Memory B cell (primary cell): ENCODE measurements at regions not wholly inside any gene's neighbourhood (a gene's known extent, or its start where the extent isn't known, plus 50 kb on each side); places are given as distances from the start of the nearest gene placed in this dataset.
"Not testable (repeated sequence)": the region's sequence is repeated elsewhere in the genome, so short reads cannot be mapped to it uniquely, and the experiment has no call there.

Experiments used
- ATAC-seq: fragments of 150-1000 bp; cut with Tn5 transposase; 2 replicates; pipeline ENCODE4 v1.10.0; 2021; ENCODE audit warnings: low read depth, mild to moderate bottlenecking, moderate library complexity
- DNase-seq, 2 donors: peaks; one replicate each; pipeline ENCODE4 v3.0.0; 2022; ENCODE audit warnings: low spot score in 2 of 2
- H3K27ac Mint-ChIP-seq: one replicate; pipeline ENCODE4 v1.8.0; 2022; ENCODE audit warnings: mild to moderate bottlenecking, moderate library complexity, mixed read lengths
- H3K27me3 Mint-ChIP-seq: one replicate; pipeline ENCODE4 v1.8.0; 2022; ENCODE audit warnings: mixed read lengths
- H3K36me3 Mint-ChIP-seq: one replicate; pipeline ENCODE4 v1.8.0; 2022; ENCODE audit warnings: mild to moderate bottlenecking, mixed read lengths
- H3K4me1 Mint-ChIP-seq: one replicate; pipeline ENCODE4 v1.8.0; 2022; ENCODE audit warnings: mixed read lengths
- H3K4me3 Mint-ChIP-seq: one replicate; pipeline ENCODE4 v1.8.0; 2022; ENCODE audit warnings: mild to moderate bottlenecking, moderate library complexity, mixed read lengths
- H3K9me3 Mint-ChIP-seq: one replicate; pipeline ENCODE4 v1.8.0; 2022; ENCODE audit warnings: mixed read lengths

DNA sequence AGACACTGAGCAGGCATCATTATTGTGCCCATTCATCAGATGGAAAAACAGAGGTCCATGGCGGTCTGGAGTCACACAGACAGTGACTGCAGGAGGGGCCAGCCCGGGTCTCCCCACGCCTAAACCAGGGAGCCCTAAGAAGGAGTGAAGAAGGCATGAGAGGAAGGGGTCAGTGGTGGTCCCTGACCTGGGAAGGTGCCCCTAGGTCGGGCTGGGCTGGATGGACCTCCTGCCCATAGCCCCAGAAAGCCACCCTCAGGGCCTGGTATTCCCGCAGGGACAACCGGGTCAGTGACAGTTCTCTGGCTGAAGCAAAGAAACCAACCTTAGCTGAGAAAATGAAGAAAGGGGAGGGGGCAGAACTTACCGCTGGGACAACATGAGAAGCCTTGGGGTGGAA, 163.4 kb upstream of the C1orf174 start:
- no peak overlapping the region for H3K27ac Mint-ChIP-seq

GRCh38 chr1:4064150-4064889, 164.2 kb upstream of the C1orf174 start:
- H3K9me3 Mint-ChIP-seq, result no peaks in the 10 kb centered on the region

More for the DNA sequence above, 163.4 kb upstream of the C1orf174 start:
- Mint-ChIP-seq H3K36me3 (no peaks in the 10 kb centered on the region), H3K27me3 (no peaks in the 10 kb centered on the region), H3K4me3 (no peak overlapping the region), H3K9me3 (no peaks in the 10 kb centered on the region), H3K4me1 (no peaks in the 10 kb centered on the region)
- no peak for ATAC-seq
- DNase-seq, result no peak

DNA sequence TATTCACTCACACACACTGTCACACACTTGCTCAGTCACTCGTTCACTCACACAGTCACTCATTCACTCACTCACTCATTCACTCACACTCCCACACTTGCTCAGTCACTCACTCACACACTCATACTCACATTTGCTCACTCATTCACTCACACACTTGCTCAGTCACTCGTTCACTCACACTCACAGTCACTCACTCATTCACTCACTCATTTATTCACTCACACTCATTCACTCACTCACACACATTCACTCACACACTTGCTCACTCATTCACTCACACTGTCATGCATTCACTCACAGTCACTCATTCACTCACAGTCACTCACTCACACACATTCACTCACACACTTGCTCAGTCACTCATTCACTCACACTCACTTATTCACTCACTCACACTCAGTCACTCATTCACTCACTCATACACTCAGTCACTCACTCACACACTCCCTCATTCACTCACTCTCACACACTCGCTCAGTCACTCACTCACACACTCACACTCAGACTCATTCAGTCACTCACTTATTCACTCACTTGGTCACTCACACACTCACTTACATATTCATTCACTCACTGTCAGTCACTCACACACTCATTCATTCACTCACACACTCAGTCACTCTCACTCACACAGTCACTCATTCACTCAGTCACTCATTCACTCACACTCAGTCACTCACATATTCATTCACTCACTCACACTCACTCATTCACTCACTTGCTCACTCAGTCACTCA, 167.0 kb upstream of the C1orf174 start:
- Mint-ChIP-seq H3K27ac (no peak overlapping the region), H3K27me3 (peaks cover 5% of the 10 kb centered on the region), H3K4me3 (no peak overlapping the region), H3K36me3 (no peaks in the 10 kb centered on the region), H3K9me3 (no peaks in the 10 kb centered on the region), H3K4me1 (no peaks in the 10 kb centered on the region)
- ATAC-seq, result no peak
- DNase-seq, result no peak

More at GRCh38 chr1:4064150-4064889, 164.2 kb upstream of the C1orf174 start:
- ATAC-seq, result no peak
- Mint-ChIP-seq H3K4me1 (no peaks in the 10 kb centered on the region), H3K27ac (no peak overlapping the region), H3K4me3 (no peak overlapping the region), H3K36me3 (no peaks in the 10 kb centered on the region), H3K27me3 (no peaks in the 10 kb centered on the region)
- DNase-seq, result no peak

DNA sequence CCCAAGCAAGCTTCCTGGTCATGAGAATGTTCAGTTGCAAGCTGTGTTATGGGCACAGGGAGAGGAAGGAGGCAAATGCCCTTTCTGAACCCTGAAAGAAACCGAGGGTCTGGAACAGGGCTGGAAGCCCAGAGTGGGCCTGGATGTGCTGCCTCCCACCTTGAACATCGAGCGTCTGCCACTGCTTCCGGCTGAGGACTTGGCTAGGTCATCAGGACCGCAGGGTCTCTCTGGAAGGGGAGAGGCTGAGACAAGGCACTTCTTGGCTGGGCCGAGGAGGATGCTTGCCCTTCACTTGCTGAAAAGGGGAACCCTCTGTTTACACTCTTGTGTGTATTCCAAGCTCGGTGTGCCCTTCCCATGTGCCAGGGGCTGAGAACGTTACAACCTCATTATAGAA, 168.0 kb upstream of the C1orf174 start:
- H3K27ac Mint-ChIP-seq, result no peak overlapping the region
- DNase-seq (no peak), ATAC-seq (no peak)
- H3K36me3 Mint-ChIP-seq, result peaks cover 2% of the 10 kb centered on the region
- peaks cover 2% of the 10 kb centered on the region for H3K4me1 Mint-ChIP-seq
- peaks cover 7% of the 10 kb centered on the region for H3K27me3 Mint-ChIP-seq
- H3K9me3 Mint-ChIP-seq, result no peaks in the 10 kb centered on the region
- no peak overlapping the region for H3K4me3 Mint-ChIP-seq

- Mint-ChIP-seq H3K4me3 (no peak overlapping the region), H3K36me3 (peaks cover 2% of the 10 kb centered on the region), H3K9me3 (no peaks in the 10 kb centered on the region), H3K27me3 (peaks cover 9% of the 10 kb centered on the region), H3K4me1 (peaks cover 4% of the 10 kb centered on the region), H3K27ac (no peak overlapping the region)
- ATAC-seq (no peak), DNase-seq (no peak)
Observed at GRCh38 chr1:4071653-4072052, 171.6 kb upstream of the C1orf174 start.

- peaks cover 9% of the 10 kb centered on the region for H3K27me3 Mint-ChIP-seq
Observed at GRCh38 chr1:4072481-4073153, 172.5 kb upstream of the C1orf174 start.

GRCh38 chr1:4075436-4076225, 175.6 kb upstream of the C1orf174 start:
- Mint-ChIP-seq H3K27me3 (peaks cover 11% of the 10 kb centered on the region), H3K4me1 (peaks cover 4% of the 10 kb centered on the region), H3K4me3 (no peak overlapping the region), H3K27ac (no peak overlapping the region), H3K36me3 (peaks cover 2% of the 10 kb centered on the region), H3K9me3 (peaks cover 4% of the 10 kb centered on the region)
- ATAC-seq (no peak), DNase-seq (no peak)

More at GRCh38 chr1:4072481-4073153, 172.5 kb upstream of the C1orf174 start:
- Mint-ChIP-seq H3K27ac (no peak overlapping the region), H3K9me3 (no peaks in the 10 kb centered on the region), H3K4me1 (peaks cover 4% of the 10 kb centered on the region), H3K36me3 (peaks cover 2% of the 10 kb centered on the region), H3K4me3 (no peak overlapping the region)
- ATAC-seq (no peak), DNase-seq (no peak)

DNA sequence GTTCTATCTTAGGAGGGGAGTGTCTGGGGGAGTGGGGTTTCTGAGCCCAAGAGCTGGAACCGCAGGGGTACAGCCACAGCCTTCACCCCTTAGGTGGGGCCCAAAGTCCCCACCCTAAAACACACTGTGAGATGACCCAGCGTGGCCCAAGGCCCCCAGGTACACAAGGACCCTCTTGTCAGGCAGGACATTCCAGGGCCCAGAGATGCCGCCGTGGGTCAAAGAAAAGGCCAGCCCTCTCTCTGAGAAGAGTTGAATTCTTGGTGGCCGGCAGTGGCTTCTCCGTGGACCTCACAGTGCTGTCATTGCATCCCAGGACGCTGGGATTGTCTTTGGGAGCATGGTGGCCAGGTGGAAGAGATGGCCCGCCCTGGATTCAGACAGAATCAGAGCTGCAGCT, 176.3 kb upstream of the C1orf174 start:
- ATAC-seq, result no peak
- DNase-seq, result no peak
- H3K36me3 Mint-ChIP-seq, result peaks cover 2% of the 10 kb centered on the region
- no peak overlapping the region for H3K4me3 Mint-ChIP-seq
- H3K4me1 Mint-ChIP-seq, result peaks cover 4% of the 10 kb centered on the region
- peaks cover 13% of the 10 kb centered on the region for H3K27me3 Mint-ChIP-seq
- peaks cover 7% of the 10 kb centered on the region for H3K9me3 Mint-ChIP-seq
- H3K27ac Mint-ChIP-seq, result no peak overlapping the region

DNA sequence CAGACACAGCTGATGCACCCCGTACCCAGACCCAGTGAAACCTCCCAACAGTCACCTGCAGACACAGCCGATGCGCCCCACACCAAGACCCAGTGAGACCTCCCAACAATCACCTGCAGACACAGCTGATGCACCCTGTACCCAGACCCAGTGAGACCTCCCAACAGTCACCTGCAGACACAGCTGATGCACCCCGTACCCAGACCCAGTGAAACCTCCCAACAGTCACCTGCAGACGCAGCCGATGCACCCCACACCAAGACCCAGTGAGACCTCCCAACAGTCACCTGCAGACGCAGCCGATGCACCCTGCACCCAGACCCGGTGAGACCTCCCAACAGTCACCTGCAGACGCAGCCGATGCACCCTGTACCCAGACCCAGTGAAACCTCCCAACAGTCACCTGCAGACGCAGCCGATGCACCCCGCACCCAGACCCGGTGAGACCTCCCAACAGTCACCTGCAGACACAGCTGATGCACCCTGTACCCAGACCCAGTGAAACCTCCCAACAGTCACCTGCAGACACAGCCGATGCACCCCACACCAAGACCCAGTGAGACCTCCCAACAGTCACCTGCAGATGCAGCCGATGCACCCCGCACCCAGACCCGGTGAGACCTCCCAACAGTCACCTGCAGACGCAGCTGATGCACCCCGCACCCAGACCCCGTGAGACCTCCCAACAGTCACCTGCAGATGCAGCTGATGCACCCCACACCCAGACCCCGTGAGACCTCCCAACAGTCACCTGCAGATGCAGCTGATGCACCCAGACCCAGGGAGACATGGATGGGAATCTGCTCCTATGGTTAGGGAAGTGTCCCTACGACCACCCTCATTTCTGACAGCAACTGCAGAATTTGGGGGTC, 178.3 kb upstream of the C1orf174 start:
- H3K4me3 Mint-ChIP-seq, H3K36me3 Mint-ChIP-seq, DNase-seq, H3K27ac Mint-ChIP-seq, H3K27me3 Mint-ChIP-seq, ATAC-seq, H3K4me1 Mint-ChIP-seq, H3K9me3 Mint-ChIP-seq: not testable (repeated sequence)

DNA sequence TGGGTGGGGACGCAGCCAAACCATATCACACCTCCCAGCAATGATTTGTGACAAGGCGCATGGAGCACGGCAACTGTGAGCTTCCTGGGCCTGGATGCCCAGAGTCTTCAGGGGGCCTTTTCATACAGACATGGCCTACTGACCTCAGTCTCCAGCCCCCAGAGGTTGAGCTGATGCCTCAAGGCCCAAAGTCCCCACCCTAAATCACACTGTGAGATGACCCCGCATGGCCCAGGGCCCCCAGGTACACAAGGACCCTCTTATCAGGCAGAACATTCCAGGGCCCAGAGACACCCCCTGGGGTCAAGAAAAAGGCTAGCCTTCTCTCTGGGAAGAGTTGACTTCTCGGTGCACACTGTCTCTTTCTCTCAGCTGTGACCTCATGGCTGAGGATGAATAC, 179.7 kb upstream of the C1orf174 start:
- no peak for DNase-seq
- H3K4me3 Mint-ChIP-seq, result no peak overlapping the region
- no peaks in the 10 kb centered on the region for H3K4me1 Mint-ChIP-seq
- H3K27ac Mint-ChIP-seq, result no peak overlapping the region
- H3K36me3 Mint-ChIP-seq, result no peaks in the 10 kb centered on the region
- H3K9me3 Mint-ChIP-seq, result peaks cover 7% of the 10 kb centered on the region
- peaks cover 5% of the 10 kb centered on the region for H3K27me3 Mint-ChIP-seq
- ATAC-seq, result no peak

- H3K4me1 Mint-ChIP-seq, result no peaks in the 10 kb centered on the region
- no peak overlapping the region for H3K27ac Mint-ChIP-seq
- no peak overlapping the region for H3K4me3 Mint-ChIP-seq
- peaks cover 7% of the 10 kb centered on the region for H3K9me3 Mint-ChIP-seq
- ATAC-seq, result no peak
- no peaks in the 10 kb centered on the region for H3K36me3 Mint-ChIP-seq
- H3K27me3 Mint-ChIP-seq, result peaks cover 5% of the 10 kb centered on the region
- DNase-seq, result no peak
Observed at GRCh38 chr1:4081806-4082711, 182.0 kb upstream of the C1orf174 start.

DNA sequence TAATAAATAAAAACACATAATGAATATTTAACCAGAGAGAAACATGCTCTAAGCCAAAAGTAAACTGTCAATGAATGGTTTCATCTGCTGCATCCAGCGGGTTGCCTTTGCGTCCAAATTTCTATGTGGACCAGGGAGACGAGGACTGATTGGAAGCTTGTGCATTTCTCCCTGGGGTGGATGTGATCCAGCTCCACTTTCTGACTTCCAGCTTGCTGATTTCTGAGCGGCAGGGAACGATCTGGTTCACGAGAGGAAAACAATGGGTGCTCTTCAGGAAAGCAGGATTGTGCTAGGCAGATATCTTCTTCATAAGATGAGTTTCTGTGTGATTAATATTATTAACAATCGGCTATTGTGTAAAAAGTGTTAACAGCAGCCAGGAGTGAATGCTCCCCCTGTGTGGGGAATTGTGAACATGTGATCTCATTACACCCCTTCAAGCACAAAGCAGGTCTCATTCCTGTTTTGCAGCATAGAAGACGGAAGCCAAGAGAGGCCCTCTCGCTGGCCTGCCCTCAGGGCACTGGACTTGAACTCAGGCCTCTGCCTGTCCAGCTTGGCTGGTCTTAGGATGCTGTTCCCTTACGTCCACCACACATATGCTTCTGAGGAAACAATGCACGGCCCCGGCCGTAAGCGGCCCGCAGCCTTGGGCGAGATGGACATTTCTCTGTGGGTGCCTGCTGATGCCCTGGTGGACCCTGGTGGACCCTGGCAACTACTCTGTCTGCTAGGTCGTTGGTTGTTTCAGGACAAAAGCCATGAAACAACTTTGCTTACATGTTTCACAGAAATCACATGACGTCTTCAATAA, 183.4 kb upstream of the C1orf174 start:
- Mint-ChIP-seq H3K27me3 (peaks cover 10% of the 10 kb centered on the region), H3K4me1 (no peaks in the 10 kb centered on the region), H3K27ac (no peak overlapping the region), H3K36me3 (no peaks in the 10 kb centered on the region), H3K9me3 (peaks cover 7% of the 10 kb centered on the region), H3K4me3 (no peak overlapping the region)
- ATAC-seq (no peak), DNase-seq (no peak)
